ENCODE measurements at regions not wholly inside any gene's neighbourhood (a gene's known extent, or its start where the extent isn't known, plus 50 kb on each side); places are given as distances from the start of the nearest gene placed in this dataset.

GRCh38 chr2:37425408-37425807 lies 81.0 kb downstream of the QPCT start:
- no peak for DNase-seq (ENCODE audit: low spot score)

DNA sequence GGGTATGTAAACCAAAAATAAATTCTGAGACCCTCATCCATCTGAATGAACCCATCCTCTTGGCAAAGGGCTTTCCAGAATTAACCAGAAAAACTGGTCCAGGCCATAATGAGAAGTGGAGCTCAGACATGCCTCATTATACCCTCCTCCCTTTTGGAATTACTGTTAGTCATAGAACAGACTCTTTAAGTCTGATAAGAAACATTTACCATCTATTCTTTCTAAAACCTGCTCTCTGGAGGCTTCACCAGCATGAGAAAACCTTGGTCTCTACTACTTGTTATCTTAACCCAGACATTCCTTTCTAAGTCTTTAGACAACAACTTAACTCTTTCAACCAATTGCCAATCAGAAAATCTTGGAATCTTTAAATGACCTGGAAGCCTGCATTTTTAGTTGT lies 82.8 kb downstream of the QPCT start:
- no peak for DNase-seq (ENCODE audit: low spot score)

DNA sequence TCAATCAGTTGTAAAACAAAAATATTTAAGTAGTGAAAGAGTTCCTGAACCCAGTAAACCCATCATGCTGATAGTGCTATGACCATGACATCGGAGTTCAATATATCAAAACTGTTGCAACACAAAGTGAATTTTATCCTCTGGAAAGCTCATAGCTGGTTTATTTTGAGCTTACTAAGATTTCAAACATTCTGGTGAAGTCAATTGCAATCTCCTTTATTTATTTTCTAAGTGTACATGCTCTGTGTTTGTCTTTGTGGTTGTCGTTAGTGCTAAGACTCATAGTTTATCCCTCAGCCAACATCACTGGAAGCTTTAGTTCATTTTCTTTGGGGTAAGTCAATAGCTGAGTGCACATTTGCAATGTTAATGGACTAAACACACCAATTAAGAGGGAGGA lies 91.9 kb downstream of the QPCT start:
- DNase-seq (ENCODE audit: low spot score) = no peak

GRCh38 chr2:37439131-37439642 lies 94.8 kb downstream of the QPCT start:
- no peak for DNase-seq (ENCODE audit: low spot score)

DNA sequence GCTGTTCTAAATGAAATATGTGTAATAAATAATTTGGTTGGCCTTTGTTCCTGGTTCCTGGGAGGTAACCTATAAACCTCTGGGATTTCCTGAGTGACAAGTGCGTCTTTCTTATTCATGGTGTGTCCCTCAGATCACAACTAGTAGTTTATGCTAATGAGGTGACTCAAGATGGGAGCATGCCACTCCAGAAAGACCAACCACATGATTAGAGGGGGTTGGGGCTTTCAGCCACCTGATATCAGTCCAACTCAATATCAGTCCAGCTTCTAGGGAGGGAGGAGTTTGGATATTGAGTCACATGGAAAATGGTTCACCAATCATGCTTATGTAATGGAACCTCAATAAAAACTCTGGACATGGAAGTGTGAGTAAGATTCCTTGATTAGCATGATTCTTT lies 96.6 kb downstream of the QPCT start:
- no peak for DNase-seq (ENCODE audit: low spot score)

GRCh38 chr2:37443082-37443481 lies 98.7 kb downstream of the QPCT start:
- no peak for DNase-seq (ENCODE audit: low spot score)

DNA sequence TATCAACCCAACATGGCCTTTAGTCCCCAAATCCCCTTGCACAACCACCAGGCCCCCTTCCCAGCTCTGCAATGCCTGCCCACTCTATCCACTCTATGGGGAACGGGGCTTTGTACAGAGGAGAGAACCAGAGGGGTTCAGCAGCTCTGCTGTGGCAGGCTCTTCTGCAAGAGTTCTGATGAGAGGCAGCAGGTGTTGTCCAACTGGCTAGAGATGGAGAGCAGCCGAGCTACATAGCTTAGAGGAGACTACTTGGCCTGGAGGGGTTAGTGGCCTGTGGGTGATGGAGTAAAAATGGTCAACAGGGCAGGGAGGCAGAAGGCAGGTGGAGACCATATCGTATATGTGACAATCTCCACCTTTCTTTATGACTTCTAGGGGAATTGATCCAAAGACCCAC lies 103.0 kb downstream of the QPCT start:
- DNase-seq (ENCODE audit: low spot score) = no peak

DNA sequence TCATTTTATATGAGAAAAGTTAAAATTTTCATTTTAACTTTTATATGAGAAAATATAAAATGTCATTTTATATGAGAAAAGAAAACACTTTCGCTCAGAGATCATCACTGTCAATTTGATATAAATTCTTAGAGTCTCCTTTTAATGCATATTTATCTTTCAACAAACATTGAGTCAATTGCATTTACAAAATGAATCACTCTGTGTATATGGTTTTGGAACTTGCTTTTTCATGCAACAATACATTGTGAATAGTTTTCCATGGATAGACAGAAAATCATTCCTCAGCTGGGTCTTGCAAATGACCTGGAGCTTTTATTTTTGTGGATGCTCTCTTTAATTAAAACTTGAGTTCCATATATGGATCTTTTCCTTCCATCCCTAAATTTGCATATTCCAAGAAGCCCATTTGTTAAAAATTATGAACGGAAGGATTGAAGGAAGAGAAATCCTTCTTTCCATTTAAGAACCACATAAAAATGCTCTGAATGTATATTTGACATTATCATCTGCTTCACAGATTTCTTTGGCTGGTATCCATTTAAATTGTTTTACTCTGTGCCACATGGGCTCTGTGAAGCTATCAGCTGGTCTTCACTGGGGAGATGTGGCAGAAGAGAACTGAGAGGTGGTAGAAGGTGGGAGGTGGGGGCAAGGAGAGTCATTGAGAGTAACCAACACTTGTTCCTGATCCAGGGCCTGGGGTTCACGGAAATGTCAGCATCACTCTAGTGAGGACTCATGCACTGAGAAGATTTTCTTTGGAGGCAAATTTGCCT lies 104.1 kb downstream of the QPCT start:
- no peak for DNase-seq (ENCODE audit: low spot score)

GRCh38 chr2:37449761-37450296 lies 105.4 kb downstream of the QPCT start:
- DNase-seq (ENCODE audit: low spot score) = no peak

- DNase-seq (ENCODE audit: low spot score) = no peak
Measured at GRCh38 chr2:37453027-37453426, 108.6 kb downstream of the QPCT start.

DNA sequence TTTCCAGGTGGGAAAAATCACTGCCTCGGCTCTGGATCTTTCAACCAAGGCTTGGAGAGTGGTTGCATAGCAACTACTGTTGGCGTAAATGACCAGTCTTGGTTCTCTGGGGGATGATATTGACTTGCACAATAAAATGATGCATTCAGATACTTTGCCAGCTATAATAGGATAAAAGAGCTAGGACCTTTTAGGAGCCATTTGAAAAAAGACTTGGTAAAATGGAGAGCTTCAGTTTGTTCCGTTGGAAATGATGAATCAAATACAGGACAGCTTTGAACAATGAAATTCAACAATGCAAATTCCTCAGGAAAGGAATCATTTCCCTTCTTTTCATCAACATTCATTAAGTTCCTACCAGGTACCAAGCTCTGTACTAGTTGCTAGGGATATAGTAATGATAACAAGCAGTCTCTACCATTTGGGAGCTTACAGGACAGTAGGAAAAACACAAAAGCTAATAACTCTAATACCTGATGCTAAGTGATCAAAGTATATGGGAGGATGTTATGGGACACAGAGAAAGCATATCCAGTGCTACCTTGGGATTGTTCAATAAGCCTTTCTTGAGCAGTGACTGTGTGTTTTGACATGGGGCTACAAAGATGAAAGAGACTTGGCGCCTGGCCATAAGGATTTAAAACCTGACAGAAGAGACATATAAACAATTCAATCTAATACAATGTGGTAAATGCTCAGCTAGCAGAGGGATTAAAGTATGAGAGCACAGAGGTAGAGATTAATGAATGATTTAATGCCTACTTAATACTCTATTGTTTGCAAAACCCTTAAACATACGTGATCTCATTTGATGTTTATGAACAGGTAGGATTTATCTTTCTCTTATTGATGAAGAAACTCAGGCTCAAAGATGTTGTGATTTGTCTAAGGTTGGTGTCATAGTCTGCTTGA lies 110.7 kb downstream of the QPCT start:
- no peak for DNase-seq (ENCODE audit: low spot score)

GRCh38 chr2:37456479-37456878 lies 112.0 kb downstream of the QPCT start:
- DNase-seq (ENCODE audit: low spot score) = no peak

DNA sequence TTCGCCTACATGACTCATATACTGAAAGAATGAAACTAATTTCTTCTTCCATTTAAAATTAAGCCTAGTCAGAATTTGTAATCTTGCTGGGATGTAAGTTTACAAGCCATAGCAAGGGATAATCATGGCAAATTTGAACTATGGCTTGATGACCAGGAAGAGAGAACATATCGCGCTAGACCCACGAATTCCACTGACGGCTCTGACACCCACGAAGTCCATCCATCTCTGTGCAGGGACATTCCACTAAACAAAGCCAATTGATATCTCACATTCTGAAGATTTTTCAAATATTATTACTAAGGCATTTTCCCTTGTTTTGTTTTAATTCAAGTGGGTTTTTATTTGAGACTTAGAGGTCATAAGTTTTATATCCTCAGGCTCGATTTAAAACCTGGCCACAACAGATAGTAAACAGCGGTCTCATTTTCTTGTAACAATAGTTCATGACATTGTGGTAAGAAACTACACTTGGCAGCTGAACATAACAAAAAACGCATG lies 113.0 kb downstream of the QPCT start:
- DNase-seq (ENCODE audit: low spot score) = no peak

- no peak for DNase-seq (ENCODE audit: low spot score)
Measured at GRCh38 chr2:37458133-37458532, 113.7 kb downstream of the QPCT start.

DNA sequence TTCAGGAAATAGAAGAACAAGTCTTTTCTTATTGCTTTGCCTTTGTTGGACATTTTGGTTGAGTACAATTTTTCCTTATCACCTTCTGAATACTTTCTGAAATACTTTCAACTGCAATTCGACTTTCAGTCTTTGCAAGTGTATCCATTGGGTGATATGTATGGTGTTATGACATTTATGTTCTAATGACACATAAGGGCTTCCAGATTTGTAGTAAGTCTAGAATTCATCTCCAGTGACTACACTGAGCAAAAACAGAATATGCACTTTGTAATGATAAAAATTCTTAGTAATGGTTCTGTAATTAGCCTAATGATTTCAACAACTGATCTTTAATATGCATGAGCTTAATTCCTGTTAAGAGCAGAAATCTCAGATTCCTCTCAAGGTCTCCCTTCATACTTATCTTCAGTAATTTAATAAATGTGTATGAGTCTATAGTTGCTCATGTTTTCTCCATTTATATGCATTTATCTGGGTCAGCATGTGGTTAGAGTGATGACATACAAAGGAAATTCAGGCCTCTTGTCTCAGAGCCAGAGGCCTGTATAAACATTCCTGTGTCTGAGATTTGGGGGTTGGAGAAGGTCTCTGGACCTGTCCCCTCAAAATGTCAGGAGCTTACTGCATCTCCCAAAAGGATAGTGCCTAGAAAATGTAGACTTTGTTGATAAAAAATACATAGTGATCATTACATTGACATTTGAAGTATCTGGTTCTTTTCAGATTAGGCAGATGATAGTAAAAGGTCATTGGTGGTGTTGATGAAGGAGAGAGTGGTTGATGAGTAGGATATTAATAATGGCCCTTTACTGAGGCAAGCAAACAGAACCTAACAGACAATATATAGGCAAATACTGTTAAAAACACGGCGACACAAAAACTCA lies 114.9 kb downstream of the QPCT start:
- DNase-seq (ENCODE audit: low spot score) = no peak

GRCh38 chr2:37460896-37461229 lies 116.4 kb downstream of the QPCT start:
- DNase-seq (ENCODE audit: low spot score) = no peak

GRCh38 chr2:37464067-37464466 lies 119.6 kb downstream of the QPCT start:
- no peak for DNase-seq (ENCODE audit: low spot score)

GRCh38 chr2:37466533-37467222 lies 122.2 kb downstream of the QPCT start:
- no peak for DNase-seq (ENCODE audit: low spot score)

GRCh38 chr2:37468170-37468569 lies 123.7 kb downstream of the QPCT start:
- DNase-seq (ENCODE audit: low spot score) = no peak

DNA sequence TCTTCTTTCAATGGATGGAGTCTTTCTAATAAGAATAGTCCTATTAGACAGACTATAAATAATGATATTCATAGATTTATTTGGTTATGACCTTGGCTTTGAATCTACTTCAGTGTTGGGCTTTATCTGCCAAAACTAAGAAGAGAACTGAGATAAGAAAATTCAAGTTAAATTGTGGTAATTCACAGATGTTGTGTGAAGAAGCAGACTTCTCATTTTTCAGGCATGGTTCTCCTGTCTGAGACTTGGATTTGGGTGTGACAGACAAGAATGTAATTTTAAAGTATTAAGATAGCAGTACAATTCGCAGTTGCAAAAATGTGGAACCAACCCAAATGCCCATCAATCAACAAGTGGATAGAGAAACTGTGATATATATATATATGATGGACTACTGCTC lies 124.7 kb downstream of the QPCT start:
- no peak for DNase-seq (ENCODE audit: low spot score)

DNA sequence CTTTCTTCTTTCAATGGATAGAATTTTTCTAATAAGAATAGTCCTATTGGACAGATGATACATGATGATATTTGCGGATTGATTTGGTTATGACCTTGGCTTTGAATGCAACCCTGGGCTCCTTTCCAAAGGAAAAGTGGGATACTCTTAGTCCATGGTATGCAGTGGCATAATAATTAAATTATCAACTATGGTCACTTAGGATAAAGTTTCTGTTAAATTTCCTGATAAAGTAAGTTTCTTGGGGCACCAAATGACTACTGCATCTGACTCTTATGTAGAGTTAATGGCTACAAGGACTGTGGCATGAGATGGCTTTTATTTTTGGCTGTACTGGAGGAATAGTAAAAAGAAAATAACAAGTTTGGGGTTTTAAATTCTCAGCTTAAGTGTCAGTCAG lies 126.7 kb downstream of the QPCT start:
- no peak for DNase-seq (ENCODE audit: low spot score)

All from iPS-NIHi11 (cell line).